A673 (cell line): ENCODE measurements at regions not wholly inside any gene's neighbourhood (a gene's known extent, or its start where the extent isn't known, plus 50 kb on each side); places are given as distances from the start of the nearest gene placed in this dataset.

Source experiments
- BruUV-seq: library from RNA; stranded (reverse); fragments of 400-500 nt; replicated peaks from 2 replicates; lab custom pipeline; 2021; lab: Mats Ljungman, UMichigan
- CTCF ChIA-PET: fragments of 300-600 bp; sonication (Branson Sonifier 250); formaldehyde crosslinking; loops from one replicate; lab custom pipeline; 2022; ENCODE audit warnings: antibody characterized with exemption; lab: Charles Lee
- POLR2A ChIA-PET: fragments of 300-600 bp; sonication (Branson Sonifier 250); formaldehyde crosslinking; loops from one replicate; lab custom pipeline; 2022; ENCODE audit warnings: antibody characterized with exemption; ENCODE audit not compliant: low non-redundant PET; lab: Charles Lee
- DNase-seq: peaks from one replicate; pipeline ENCODE4 v3.0.0-alpha.2; 2015; ENCODE audit warnings: low spot score
- H3K27ac ChIP-seq: fragments of 200-600 bp; sonication (generic); 2 replicates; pipeline ENCODE4 v1.5.1; 2016; ENCODE audit warnings: mixed run types, low read depth, mild to moderate bottlenecking, mixed read lengths, antibody characterized with exemption, low read length; ENCODE audit not compliant: poor library complexity, severe bottlenecking
- H3K27me3 ChIP-seq: fragments of 200-600 bp; sonication (generic); replicated peaks from 2 replicates; pipeline ENCODE4 v1.6.1; 2017; ENCODE audit warnings: mixed run types, low read depth, mild to moderate bottlenecking, mixed read lengths, antibody characterized with exemption, low read length; ENCODE audit not compliant: insufficient read depth, poor library complexity
- H3K36me3 ChIP-seq: fragments of 200-600 bp; sonication (generic); 2 replicates; pipeline ENCODE4 v1.6.1; 2016; ENCODE audit warnings: mixed run types, mild to moderate bottlenecking, mixed read lengths, antibody characterized with exemption, low read length; ENCODE audit not compliant: insufficient read depth, poor library complexity, severe bottlenecking
- H3K4me1 ChIP-seq: fragments of 200-600 bp; sonication (generic); 2 replicates; pipeline ENCODE4 v1.6.1; 2017; ENCODE audit warnings: mixed run types, mild to moderate bottlenecking, mixed read lengths, antibody characterized with exemption, low read length; ENCODE audit not compliant: insufficient read depth, poor library complexity, severe bottlenecking
- H3K4me3 ChIP-seq: fragments of 200-600 bp; sonication (generic); 2 replicates; pipeline ENCODE4 v1.5.1; 2016; ENCODE audit warnings: low read depth, mixed run types, mild to moderate bottlenecking, mixed read lengths, low read length; ENCODE audit not compliant: poor library complexity, severe bottlenecking
- H3K9me3 ChIP-seq: fragments of 200-600 bp; sonication (generic); 2 replicates; pipeline ENCODE4 v1.6.1; 2016; ENCODE audit warnings: mixed run types, low read depth, mild to moderate bottlenecking, mixed read lengths, antibody characterized with exemption, low read length; ENCODE audit not compliant: poor library complexity, severe bottlenecking
- CTCF ChIP-seq: fragments of 300-800, 200-600 bp; sonication (generic); conservative IDR thresholded peaks from 2 replicates; pipeline ENCODE4 v1.5.1; 2017; ENCODE audit warnings: low read depth, mild to moderate bottlenecking, antibody characterized with exemption, low read length, moderate library complexity, mixed read lengths
- EZH2 ChIP-seq: fragments of 200-600 bp; sonication (generic); IDR thresholded peaks from 2 replicates; pipeline ENCODE4 v1.6.1; 2017; ENCODE audit warnings: borderline replicate concordance, low read depth, mild to moderate bottlenecking, mixed read lengths, antibody characterized with exemption, low read length; ENCODE audit not compliant: poor library complexity, severe bottlenecking
- intact Hi-C: fragments of 100-400 bp; cut with micrococcal nuclease; formaldehyde crosslinking; loops from one replicate; pipeline ENCODE4 v1.10.0; 2022; ENCODE audit not compliant: unreplicated experiment

- no peaks in the 10 kb centered on the region for H3K27me3 ChIP-seq
- ChIA-PET CTCF (no interaction called here), POLR2A (no interaction called here)
- BruUV-seq = no TSS peak
- no peak overlapping the region for H3K4me3 ChIP-seq
- H3K36me3 ChIP-seq = no peaks in the 10 kb centered on the region
- TF ChIP-seq EZH2 = no peak
- TF ChIP-seq CTCF = no peak
- H3K9me3 ChIP-seq = no peaks in the 10 kb centered on the region
- intact Hi-C loops = no loop called here
- H3K4me1 ChIP-seq = no peaks in the 10 kb centered on the region
- DNase-seq = no peak
- H3K27ac ChIP-seq = no peak overlapping the region
These were observed 142.6 kb upstream of the ITGA4 start for GRCh38 chr2:181314551-181314950.

- H3K36me3 ChIP-seq = no peaks in the 10 kb centered on the region
- CTCF ChIA-PET = no interaction called here
These were observed 139.7 kb upstream of the ITGA4 start for GRCh38 chr2:181317511-181317910.

DNA sequence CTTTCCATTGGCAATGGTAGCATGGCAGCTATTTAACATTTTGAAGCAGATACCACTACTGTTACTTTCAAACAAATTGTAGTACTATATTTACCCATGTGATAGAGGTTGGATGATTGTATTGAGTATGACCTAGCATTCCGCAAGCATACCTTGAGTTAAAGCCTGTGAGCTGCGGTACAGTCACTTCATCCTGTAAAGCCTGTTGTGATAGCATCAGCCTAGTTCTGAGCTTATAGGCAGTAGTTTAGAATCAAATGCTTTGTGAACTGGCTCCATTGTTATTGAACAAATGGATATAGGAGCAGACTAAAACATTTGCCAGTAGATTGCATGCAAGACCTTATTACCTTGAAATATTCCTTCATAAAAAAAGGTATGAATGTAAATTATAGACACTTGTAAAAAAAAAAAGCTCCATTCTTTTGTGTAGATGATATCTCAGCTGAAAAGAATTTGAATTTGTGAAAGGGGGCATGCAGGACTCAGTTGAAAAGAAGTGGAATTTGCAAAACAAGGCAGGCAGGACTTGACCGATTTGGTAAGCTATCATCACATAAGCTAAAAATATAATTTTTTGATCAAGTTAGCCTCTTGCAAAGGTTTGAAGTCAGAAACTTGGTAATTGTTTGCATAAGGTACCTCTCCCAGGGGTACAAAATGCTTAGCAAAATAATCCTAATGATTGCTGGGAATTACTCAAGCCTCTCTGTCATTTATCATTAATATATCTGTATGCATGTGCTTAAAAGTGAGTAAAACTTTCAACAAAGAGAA is 138.5 kb upstream of the ITGA4 start:
- Histone ChIP-seq H3K36me3 (no peaks in the 10 kb centered on the region), H3K27me3 (no peaks in the 10 kb centered on the region), H3K9me3 (no peaks in the 10 kb centered on the region), H3K4me1 (no peaks in the 10 kb centered on the region), H3K27ac (no peak overlapping the region), H3K4me3 (no peak overlapping the region)
- no peak for DNase-seq
- POLR2A ChIA-PET = no interaction called here
- TF ChIP-seq CTCF (no peak), EZH2 (no peak)
- BruUV-seq = no TSS peak
- CTCF ChIA-PET = interaction anchor here (0.6 kb wide), 1 partner anchor 1193 kb away, joined by 3 read pairs; no protein-coding TSS in a partner anchor
- intact Hi-C loops = no loop called here

More at GRCh38 chr2:181317511-181317910, 139.7 kb upstream of the ITGA4 start:
- Histone ChIP-seq H3K9me3 (no peaks in the 10 kb centered on the region), H3K27ac (no peak overlapping the region), H3K27me3 (no peaks in the 10 kb centered on the region), H3K4me1 (no peaks in the 10 kb centered on the region), H3K4me3 (no peak overlapping the region)
- no TSS peak for BruUV-seq
- intact Hi-C loops = no loop called here
- DNase-seq = no peak
- TF ChIP-seq EZH2 (no peak), CTCF (no peak)
- POLR2A ChIA-PET = no interaction called here
